GM18951 (cell line): ENCODE measurements at regions not wholly inside any gene's neighbourhood (a gene's known extent, or its start where the extent isn't known, plus 50 kb on each side); places are given as distances from the start of the nearest gene placed in this dataset.
"Not testable (repeated sequence)": the region's sequence is repeated elsewhere in the genome, so short reads cannot be mapped to it uniquely, and the experiment has no call there.

Experiments
- POLR2A ChIP-seq: IDR thresholded peaks from 4 replicates; pipeline ENCODE4 v1.6.1; 2011; ENCODE audit warnings: mild to moderate bottlenecking; ENCODE audit not compliant: insufficient read length, insufficient read depth; ENCODE audit errors: extremely low read depth
- in situ Hi-C: fragments of 300-500 bp; cut with MboI; formaldehyde crosslinking; loops from one replicate; pipeline ENCODE4 v1.12.0; 2022; ENCODE audit warnings: low sequenced_read_pairs, mixed read lengths, inconsistent platforms; ENCODE audit not compliant: unreplicated experiment

GRCh38 chr2:207422380-207422779 lies 107.4 kb upstream of the CREB1 start:
- in situ Hi-C loops: no loop called here
- TF ChIP-seq POLR2A: no peak

- no peak for TF ChIP-seq POLR2A
- in situ Hi-C loops: no loop called here
These were observed 105.9 kb upstream of the CREB1 start for GRCh38 chr2:207423886-207424285.

GRCh38 chr2:207427986-207428385 lies 101.8 kb upstream of the CREB1 start:
- in situ Hi-C loops: no loop called here
- no peak for TF ChIP-seq POLR2A

- in situ Hi-C loops: no loop called here
These were observed 101.2 kb upstream of the CREB1 start for GRCh38 chr2:207428573-207428972.

GRCh38 chr2:207432453-207432852 lies 97.3 kb upstream of the CREB1 start:
- TF ChIP-seq POLR2A: no peak
- in situ Hi-C loops: no loop called here

More at GRCh38 chr2:207428573-207428972, 101.2 kb upstream of the CREB1 start:
- no peak for TF ChIP-seq POLR2A

GRCh38 chr2:207434306-207434705 lies 95.5 kb upstream of the CREB1 start:
- in situ Hi-C loops: no loop called here
- TF ChIP-seq POLR2A: no peak

GRCh38 chr2:207434899-207435465 lies 94.8 kb upstream of the CREB1 start:
- in situ Hi-C loops: no loop called here
- no peak for TF ChIP-seq POLR2A

- in situ Hi-C loops: no loop called here
These were observed 92.6 kb upstream of the CREB1 start for GRCh38 chr2:207437136-207437523.

GRCh38 chr2:207437524-207438143 lies 92.1 kb upstream of the CREB1 start:
- TF ChIP-seq POLR2A: no peak
- in situ Hi-C loops: no loop called here

More at GRCh38 chr2:207437136-207437523, 92.6 kb upstream of the CREB1 start:
- no peak for TF ChIP-seq POLR2A

- no peak for TF ChIP-seq POLR2A
- in situ Hi-C loops: no loop called here
These were observed 91.2 kb upstream of the CREB1 start for GRCh38 chr2:207438414-207439126.

GRCh38 chr2:207439881-207440280 lies 89.9 kb upstream of the CREB1 start:
- in situ Hi-C loops: not testable (repeated sequence)

- TF ChIP-seq POLR2A: no peak
- in situ Hi-C loops: no loop called here
These were observed 85.0 kb upstream of the CREB1 start for GRCh38 chr2:207444756-207445155.

GRCh38 chr2:207446653-207447052 lies 83.1 kb upstream of the CREB1 start:
- TF ChIP-seq POLR2A: no peak
- in situ Hi-C loops: no loop called here

- in situ Hi-C loops: no loop called here
- no peak for TF ChIP-seq POLR2A
These were observed 81.8 kb upstream of the CREB1 start for GRCh38 chr2:207448006-207448405.

GRCh38 chr2:207449642-207450165 lies 80.1 kb upstream of the CREB1 start:
- in situ Hi-C loops: no loop called here

More at GRCh38 chr2:207449642-207450165, 80.1 kb upstream of the CREB1 start:
- TF ChIP-seq POLR2A: no peak
